Keratinocyte (primary cell): ENCODE measurements at regions not wholly inside any gene's neighbourhood (a gene's known extent, or its start where the extent isn't known, plus 50 kb on each side); places are given as distances from the start of the nearest gene placed in this dataset.

Source experiments
- CTCF ChIP-seq, 3 experiments: IDR thresholded peaks in 1 of 3; conservative IDR thresholded peaks in 1 of 3; optimal IDR thresholded peaks in 1 of 3; 2 replicates in 2 of 3; 3 replicates in 1 of 3; pipeline versions ENCODE3 to v1.5.1; 2011; ENCODE audit warnings: low read length in 3 of 3, mild to moderate bottlenecking in 3 of 3, moderate library complexity in 2 of 3, control low read depth in 1 of 3, inconsistent platforms in 1 of 3; ENCODE audit not compliant: insufficient read depth in 2 of 3; ENCODE audit errors: extremely low read depth in 1 of 3
- EZH2 ChIP-seq: IDR thresholded peaks from one replicate; pipeline ENCODE4 v1.6.1; 2012; ENCODE audit warnings: inconsistent platforms, mild to moderate bottlenecking, low read length, moderate library complexity

- TF ChIP-seq CTCF (optimal IDR thresholded peaks at IDR 0.05 in 1 of 3, IDR thresholded peaks at IDR 0.05 in 1 of 3, conservative IDR thresholded peaks at IDR 0.05 in 1 of 3; ENCODE audit: extremely low read depth in 1 of 3, insufficient read depth in 2 of 3, low read length in 3 of 3): no peak
- TF ChIP-seq EZH2: no peak
Measured at GRCh38 chr6:102848210-102848609, 1454.7 kb downstream of the GRIK2 start.
